ENCODE measurements at regions not wholly inside any gene's neighbourhood (a gene's known extent, or its start where the extent isn't known, plus 50 kb on each side); places are given as distances from the start of the nearest gene placed in this dataset.

- Histone ChIP-seq H3K4me1 (no peaks in the 10 kb centered on the region), H3K4me3 (ENCODE audit: low read depth, low read length) (no peak overlapping the region), H3K9ac (no peak overlapping the region), H3K27me3 (ENCODE audit: control insufficient read depth, insufficient read depth, low read length) (no peaks in the 10 kb centered on the region), H3K27ac (no peak overlapping the region), H3K79me2 (no peaks in the 10 kb centered on the region), H3K36me3 (ENCODE audit: control insufficient read depth, insufficient read depth, low read length) (no peaks in the 10 kb centered on the region), H3K4me2 (ENCODE audit: low read length) (no peak overlapping the region), H3K9me3 (ENCODE audit: control insufficient read depth, low read length) (no peaks in the 10 kb centered on the region), H2AFZ (no peak overlapping the region)
- no peak for TF ChIP-seq CTCF (IDR thresholded peaks at IDR 0.05)
Measured at GRCh38 chr9:23444658-23445057, 381.4 kb downstream of the ELAVL2 start.

GRCh38 chr9:23447166-23447565 lies 378.9 kb downstream of the ELAVL2 start:
- H3K4me2 ChIP-seq (ENCODE audit: low read length): no peak overlapping the region
- no peak for TF ChIP-seq CTCF (IDR thresholded peaks at IDR 0.05)

GRCh38 chr9:23447944-23448343 lies 378.1 kb downstream of the ELAVL2 start:
- no peaks in the 10 kb centered on the region for H3K9me3 ChIP-seq (ENCODE audit: control insufficient read depth, low read length)
- H2AFZ ChIP-seq: no peak overlapping the region
- TF ChIP-seq CTCF (IDR thresholded peaks at IDR 0.05): no peak
- no peaks in the 10 kb centered on the region for H3K4me1 ChIP-seq
- H3K79me2 ChIP-seq: no peaks in the 10 kb centered on the region
- H3K36me3 ChIP-seq (ENCODE audit: control insufficient read depth, insufficient read depth, low read length): no peaks in the 10 kb centered on the region
- H3K27me3 ChIP-seq (ENCODE audit: control insufficient read depth, insufficient read depth, low read length): no peaks in the 10 kb centered on the region
- no peak overlapping the region for H3K9ac ChIP-seq
- no peak overlapping the region for H3K4me3 ChIP-seq (ENCODE audit: low read depth, low read length)
- H3K27ac ChIP-seq: no peak overlapping the region
- no peak overlapping the region for H3K4me2 ChIP-seq (ENCODE audit: low read length)

More at GRCh38 chr9:23447166-23447565, 378.9 kb downstream of the ELAVL2 start:
- Histone ChIP-seq H3K79me2 (no peaks in the 10 kb centered on the region), H3K27me3 (ENCODE audit: control insufficient read depth, insufficient read depth, low read length) (no peaks in the 10 kb centered on the region), H3K27ac (no peak overlapping the region), H2AFZ (no peak overlapping the region), H3K4me3 (ENCODE audit: low read depth, low read length) (no peak overlapping the region), H3K9me3 (ENCODE audit: control insufficient read depth, low read length) (no peaks in the 10 kb centered on the region), H3K4me1 (no peaks in the 10 kb centered on the region), H3K36me3 (ENCODE audit: control insufficient read depth, insufficient read depth, low read length) (no peaks in the 10 kb centered on the region), H3K9ac (no peak overlapping the region)

GRCh38 chr9:23451802-23452418 lies 374.1 kb downstream of the ELAVL2 start:
- no peak overlapping the region for H3K4me2 ChIP-seq (ENCODE audit: low read length)
- no peaks in the 10 kb centered on the region for H3K4me1 ChIP-seq
- H3K9me3 ChIP-seq (ENCODE audit: control insufficient read depth, low read length): no peaks in the 10 kb centered on the region
- H3K36me3 ChIP-seq (ENCODE audit: control insufficient read depth, insufficient read depth, low read length): no peaks in the 10 kb centered on the region
- no peak for TF ChIP-seq CTCF (IDR thresholded peaks at IDR 0.05)
- no peaks in the 10 kb centered on the region for H3K27me3 ChIP-seq (ENCODE audit: control insufficient read depth, insufficient read depth, low read length)
- no peak overlapping the region for H3K27ac ChIP-seq
- no peak overlapping the region for H3K9ac ChIP-seq
- H2AFZ ChIP-seq: no peak overlapping the region
- H3K79me2 ChIP-seq: no peaks in the 10 kb centered on the region
- no peak overlapping the region for H3K4me3 ChIP-seq (ENCODE audit: low read depth, low read length)

GRCh38 chr9:23464275-23464674 lies 361.8 kb downstream of the ELAVL2 start:
- no peak overlapping the region for H3K4me3 ChIP-seq (ENCODE audit: low read depth, low read length)
- no peak for TF ChIP-seq CTCF (IDR thresholded peaks at IDR 0.05)
- no peak overlapping the region for H3K4me2 ChIP-seq (ENCODE audit: low read length)
- no peak overlapping the region for H2AFZ ChIP-seq
- no peaks in the 10 kb centered on the region for H3K4me1 ChIP-seq
- no peak overlapping the region for H3K9ac ChIP-seq
- H3K27ac ChIP-seq: no peak overlapping the region
- no peaks in the 10 kb centered on the region for H3K9me3 ChIP-seq (ENCODE audit: control insufficient read depth, low read length)
- no peaks in the 10 kb centered on the region for H3K79me2 ChIP-seq
- H3K36me3 ChIP-seq (ENCODE audit: control insufficient read depth, insufficient read depth, low read length): no peaks in the 10 kb centered on the region
- no peaks in the 10 kb centered on the region for H3K27me3 ChIP-seq (ENCODE audit: control insufficient read depth, insufficient read depth, low read length)

Data from parathyroid adenoma (tissue), 2 donors.